ENCODE measurements at regions not wholly inside any gene's neighbourhood (a gene's known extent, or its start where the extent isn't known, plus 50 kb on each side); places are given as distances from the start of the nearest gene placed in this dataset.
A peak's percentile ranks its signal among the peaks of the same experiment; 100 is the strongest.

GRCh38 chr3:88589138-88589537, 439.4 kb downstream of the C3orf38 start:
- H3K4me3 ChIP-seq (ENCODE audit: low read depth, low read length): no peak overlapping the region
- H3K36me3 ChIP-seq (ENCODE audit: control insufficient read depth in 2 of 2, insufficient read depth in 1 of 2, low read length in 2 of 2): no peaks in the 10 kb centered on the region
- POLR2A ChIA-PET: no interaction called here
- H3K4me1 ChIP-seq (ENCODE audit: control insufficient read depth, insufficient read depth, low read length): no peaks in the 10 kb centered on the region
- CTCF ChIA-PET: interaction anchor here (0.6 kb wide), 2 partner anchors 147 to 798 kb away, joined by 3 read pairs; no protein-coding TSS in a partner anchor
- H3K27ac ChIP-seq (ENCODE audit: extremely low read depth, low read depth, low read length): no peak overlapping the region
- no peaks in the 10 kb centered on the region for H3K9me3 ChIP-seq (ENCODE audit: control insufficient read depth, insufficient read depth, low read depth, low read length)
- TF ChIP-seq ZNF132 (tag by site-specific recombination; IDR thresholded peaks at IDR 0.05; ENCODE audit: borderline replicate concordance): no peak
- TF ChIP-seq, protein P1, sequence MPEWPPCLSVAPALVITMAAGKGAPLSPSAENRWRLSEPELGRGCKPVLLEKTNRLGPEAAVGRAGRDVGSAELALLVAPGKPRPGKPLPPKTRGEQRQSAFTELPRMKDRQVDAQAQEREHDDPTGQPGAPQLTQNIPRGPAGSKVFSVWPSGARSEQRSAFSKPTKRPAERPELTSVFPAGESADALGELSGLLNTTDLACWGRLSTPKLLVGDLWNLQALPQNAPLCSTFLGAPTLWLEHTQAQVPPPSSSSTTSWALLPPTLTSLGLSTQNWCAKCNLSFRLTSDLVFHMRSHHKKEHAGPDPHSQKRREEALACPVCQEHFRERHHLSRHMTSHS (tag by site-specific recombination; IDR thresholded peaks at IDR 0.05): no peak
- TF ChIP-seq ZIC2 (tag by site-specific recombination; IDR thresholded peaks at IDR 0.05): no peak

DNA sequence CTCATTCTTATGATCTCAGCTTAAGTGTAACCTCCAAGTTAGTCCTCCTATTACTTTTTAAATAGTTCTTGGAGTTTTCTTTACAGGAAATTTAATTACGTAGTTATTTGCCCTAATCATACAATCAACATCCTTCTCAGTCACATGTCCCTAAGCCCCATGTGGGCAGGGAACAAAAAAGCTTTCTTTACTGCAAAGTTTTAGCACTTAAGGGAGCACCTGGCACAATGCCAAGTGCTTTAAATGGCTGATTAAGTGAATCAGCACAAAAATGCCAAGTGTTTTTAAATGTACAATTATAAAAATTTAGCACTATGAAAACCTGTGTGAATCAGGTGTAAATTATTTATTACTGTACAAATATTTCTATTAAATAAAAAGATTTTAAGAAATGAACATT, 445.3 kb downstream of the C3orf38 start:
- Histone ChIP-seq H3K4me3 (ENCODE audit: low read depth, low read length) (no peak overlapping the region), H3K4me1 (ENCODE audit: control insufficient read depth, insufficient read depth, low read length) (no peaks in the 10 kb centered on the region), H3K27ac (ENCODE audit: extremely low read depth, low read depth, low read length) (no peak overlapping the region), H3K36me3 (ENCODE audit: control insufficient read depth in 2 of 2, insufficient read depth in 1 of 2, low read length in 2 of 2) (no peaks in the 10 kb centered on the region), H3K9me3 (ENCODE audit: control insufficient read depth, insufficient read depth, low read depth, low read length) (no peaks in the 10 kb centered on the region)
- TF ChIP-seq ZNF549 (tag by site-specific recombination; IDR thresholded peaks at IDR 0.05) (0 out of 2 replicates have a peak, but pooled peaks have one; percentile 26), ZNF223 (tag by site-specific recombination; IDR thresholded peaks at IDR 0.05) (no peak), ZNF558 (tag by site-specific recombination; IDR thresholded peaks at IDR 0.05) (no peak), ZNF747 (tag by site-specific recombination; IDR thresholded peaks at IDR 0.05) (no peak), PATZ1 (tag by site-specific recombination; IDR thresholded peaks at IDR 0.05) (no peak)
- ChIA-PET POLR2A (no interaction called here), CTCF (no interaction called here)

- Histone ChIP-seq H3K4me1 (ENCODE audit: control insufficient read depth, insufficient read depth, low read length) (no peaks in the 10 kb centered on the region), H3K9me3 (ENCODE audit: control insufficient read depth, insufficient read depth, low read depth, low read length) (no peaks in the 10 kb centered on the region), H3K27ac (ENCODE audit: extremely low read depth, low read depth, low read length) (no peak overlapping the region), H3K4me3 (ENCODE audit: low read depth, low read length) (no peak overlapping the region), H3K36me3 (ENCODE audit: control insufficient read depth in 2 of 2, insufficient read depth in 1 of 2, low read length in 2 of 2) (no peaks in the 10 kb centered on the region)
- ChIA-PET POLR2A (no interaction called here), CTCF (no interaction called here)
- TF ChIP-seq ZFP3 (tag by site-specific recombination; IDR thresholded peaks at IDR 0.05; ENCODE audit: low read depth) (no peak), ZNF701 (tag by site-specific recombination; IDR thresholded peaks at IDR 0.05) (no peak), PRDM6 (tag by site-specific recombination; IDR thresholded peaks at IDR 0.05) (no peak), ZNF510 (tag by site-specific recombination; IDR thresholded peaks at IDR 0.05; ENCODE audit: insufficient replicate concordance) (no peak), KLF16 (tag by site-specific recombination; IDR thresholded peaks at IDR 0.05) (no peak), KLF9 (tag by site-specific recombination; IDR thresholded peaks at IDR 0.05; ENCODE audit: low read depth) (no peak), ZNF112 (tag by site-specific recombination; IDR thresholded peaks at IDR 0.05) (no peak), ZNF792 (tag by site-specific recombination; IDR thresholded peaks at IDR 0.05) (no peak), BCL11A (tag by site-specific recombination; IDR thresholded peaks at IDR 0.05; ENCODE audit: low read depth) (no peak), ZNF843 (tag by site-specific recombination; IDR thresholded peaks at IDR 0.05) (no peak), KLF7 (tag by site-specific recombination; IDR thresholded peaks at IDR 0.05; ENCODE audit: borderline replicate concordance) (no peak), ZNF830 (tag by site-specific recombination; IDR thresholded peaks at IDR 0.05; ENCODE audit: low read depth) (no peak)
- TF ChIP-seq, protein P2, sequence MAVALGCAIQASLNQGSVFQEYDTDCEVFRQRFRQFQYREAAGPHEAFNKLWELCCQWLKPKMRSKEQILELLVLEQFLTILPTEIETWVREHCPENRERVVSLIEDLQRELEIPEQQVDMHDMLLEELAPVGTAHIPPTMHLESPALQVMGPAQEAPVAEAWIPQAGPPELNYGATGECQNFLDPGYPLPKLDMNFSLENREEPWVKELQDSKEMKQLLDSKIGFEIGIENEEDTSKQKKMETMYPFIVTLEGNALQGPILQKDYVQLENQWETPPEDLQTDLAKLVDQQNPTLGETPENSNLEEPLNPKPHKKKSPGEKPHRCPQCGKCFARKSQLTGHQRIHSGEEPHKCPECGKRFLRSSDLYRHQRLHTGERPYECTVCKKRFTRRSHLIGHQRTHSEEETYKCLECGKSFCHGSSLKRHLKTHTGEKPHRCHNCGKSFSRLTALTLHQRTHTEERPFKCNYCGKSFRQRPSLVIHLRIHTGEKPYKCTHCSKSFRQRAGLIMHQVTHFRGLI (tag by site-specific recombination; IDR thresholded peaks at IDR 0.05): no peak
These were observed 446.7 kb downstream of the C3orf38 start for GRCh38 chr3:88596451-88596850.

Data from HEK293 (cell line).